ENCODE measurements at regions not wholly inside any gene's neighbourhood (a gene's known extent, or its start where the extent isn't known, plus 50 kb on each side); places are given as distances from the start of the nearest gene placed in this dataset.
A peak's percentile ranks its signal among the peaks of the same experiment; 100 is the strongest.

GRCh38 chr2:146927080-146927711 lies 917.6 kb upstream of the ACVR2A start:
- ChIA-PET RAD21 (ENCODE audit: low non-redundant PET in 1 of 2, low total read pairs in 2 of 2, uncharacterized antibody in 2 of 2, unreplicated experiment in 2 of 2) (interaction anchor here (0.5 to 0.9 kb wide), 4 partner anchors 118 to 992 kb away, joined by 3 to 4 read pairs (median 4); no protein-coding TSS in a partner anchor), CTCF (interaction anchor here (0.9 to 1.7 kb wide), 4 partner anchors 118 to 983 kb away, joined by 3 to 16 read pairs (median 4); no protein-coding TSS in a partner anchor), POLR2A (no interaction called here)
- Histone ChIP-seq H3K9me2 (ENCODE audit: insufficient read depth) (no peaks in the 10 kb centered on the region), H3K4me1 (ENCODE audit: control insufficient read depth in 1 of 2, insufficient read depth in 2 of 2, low read length in 2 of 2) (0 out of 4 replicates have a peak, but pooled peaks cover 0 to 2% of the 10 kb centered on the region in 2 experiments), H3K4me3 (replicated peaks in 1 of 2; ENCODE audit: low read depth in 1 of 2, low read length in 2 of 2) (no peak overlapping the region), H3K9ac (ENCODE audit: low read length) (no peak overlapping the region), H3K79me2 (ENCODE audit: insufficient read depth, low read length) (no peaks in the 10 kb centered on the region), H3K36me3 (ENCODE audit: control insufficient read depth in 1 of 2, insufficient read depth in 2 of 2, low read length in 2 of 2) (no peaks in the 10 kb centered on the region), H3K9me3 (ENCODE audit: control insufficient read depth in 1 of 2, insufficient read depth in 1 of 2, low read depth in 1 of 2, low read length in 2 of 2) (no peaks in the 10 kb centered on the region), H3K4me2 (ENCODE audit: low read length) (no peak overlapping the region), H3K27ac (ENCODE audit: low read depth, low read length) (no peak overlapping the region), H4K20me1 (ENCODE audit: insufficient read depth) (no peaks in the 10 kb centered on the region), H2AFZ (ENCODE audit: low read depth, low read length, poor library complexity, severe bottlenecking) (peak overlapping the region; percentile 55), H3K27me3 (ENCODE audit: insufficient read depth, low read length) (no peaks in the 10 kb centered on the region)
- TF ChIP-seq ZFX (IDR thresholded peaks at IDR 0.05) (no peak), TCF7L2 (IDR thresholded peaks at IDR 0.05; ENCODE audit: borderline replicate concordance, extremely low read depth, insufficient read depth, insufficient read length) (no peak), CBX3 (IDR thresholded peaks at IDR 0.05; ENCODE audit: low read depth) (no peak), CTCF (IDR thresholded peaks at IDR 0.05 in 2 of 3, conservative IDR thresholded peaks at IDR 0.05 in 1 of 3; ENCODE audit: borderline replicate concordance in 1 of 3, insufficient read depth in 1 of 3, low read depth in 2 of 3, low read length in 2 of 3) (peak; percentile 33 to 64 (median 63); a peak in 5 of 6 replicates), CEBPB (IDR thresholded peaks at IDR 0.05; ENCODE audit: low read depth) (no peak), SIN3A (IDR thresholded peaks at IDR 0.05; ENCODE audit: low read depth) (no peak), YY1 (IDR thresholded peaks at IDR 0.05; ENCODE audit: extremely low read depth, insufficient replicate concordance, low read depth, low read length) (no peak), REST (IDR thresholded peaks at IDR 0.05; ENCODE audit: low read depth) (no peak), ZBTB33 (IDR thresholded peaks at IDR 0.05; ENCODE audit: extremely low read depth, insufficient replicate concordance, low read length) (no peak), SP1 (IDR thresholded peaks at IDR 0.05; ENCODE audit: low read depth) (no peak), POLR2A (IDR thresholded peaks at IDR 0.05; ENCODE audit: borderline replicate concordance, extremely low read depth, insufficient read depth, insufficient read length) (no peak), POLR2AphosphoS5 (IDR thresholded peaks at IDR 0.05; ENCODE audit: low read depth, low read length) (no peak), EZH2phosphoT487 (IDR thresholded peaks at IDR 0.05; ENCODE audit: borderline replicate concordance) (no peak), RAD21 (IDR thresholded peaks at IDR 0.05; ENCODE audit: low read depth) (peak; percentile 80)
- peak; percentile 92 for ATAC-seq
- intact Hi-C loops (cut with micrococcal nuclease), result loop anchor here (1.0 to 5.0 kb wide), 3 partner anchors 192 to 984 kb away; no protein-coding TSS in a partner anchor
- peak; percentile 39 for DNase-seq (ENCODE audit: low read depth, low spot score)
- BruUV-seq (replicated peaks), result no TSS peak
